Neural cell (in vitro differentiated cells): ENCODE measurements at regions not wholly inside any gene's neighbourhood (a gene's known extent, or its start where the extent isn't known, plus 50 kb on each side); places are given as distances from the start of the nearest gene placed in this dataset.

Experiments used
- EZH2 ChIP-seq: fragments of 200-600, 300-800 bp; shearing (Covaris generic), sonication (generic); IDR thresholded peaks from 2 replicates; pipeline ENCODE4 v1.6.1; 2014; ENCODE audit warnings: antibody characterized with exemption, low read length, borderline replicate concordance, mild to moderate bottlenecking; ENCODE audit not compliant: insufficient read depth, poor library complexity, severe bottlenecking
- TAF1 ChIP-seq: IDR thresholded peaks from 2 replicates; pipeline ENCODE4 v1.6.1; 2012; ENCODE audit warnings: low read depth

- no peak for TF ChIP-seq EZH2
- no peak for TF ChIP-seq TAF1
Observed at GRCh38 chr5:30446456-30446855, 747.0 kb upstream of the CDH6 start.
